ENCODE measurements at regions not wholly inside any gene's neighbourhood (a gene's known extent, or its start where the extent isn't known, plus 50 kb on each side); places are given as distances from the start of the nearest gene placed in this dataset.

GRCh38 chr13:80171096-80171495 lies 169.8 kb downstream of the SPRY2 start:
- TF ChIP-seq CTCF (conservative IDR thresholded peaks at IDR 0.05), result no peak
- TF ChIP-seq ZFX (IDR thresholded peaks at IDR 0.05), result no peak
